ENCODE measurements at regions not wholly inside any gene's neighbourhood (a gene's known extent, or its start where the extent isn't known, plus 50 kb on each side); places are given as distances from the start of the nearest gene placed in this dataset.
"Not testable (repeated sequence)": the region's sequence is repeated elsewhere in the genome, so short reads cannot be mapped to it uniquely, and the experiment has no call there.

DNA sequence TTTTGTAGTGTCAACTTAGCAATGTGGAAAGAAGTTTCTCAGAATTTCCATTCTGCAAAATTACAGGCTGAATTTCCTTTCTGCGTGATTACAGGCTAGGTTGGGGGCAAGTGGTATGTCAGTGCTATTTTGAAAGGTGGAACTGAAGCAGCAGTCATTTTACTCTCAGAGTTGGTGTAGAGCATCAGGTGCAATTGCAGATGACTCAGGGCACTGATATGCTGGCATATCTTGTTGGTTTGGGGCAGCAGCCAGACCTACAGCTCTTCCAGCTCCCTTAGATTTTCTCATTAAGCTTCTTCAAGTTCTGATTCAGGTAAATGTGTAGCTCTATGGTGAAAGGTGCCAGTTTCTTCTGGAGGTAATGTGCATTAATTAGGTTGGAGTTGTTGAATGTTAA is 930.7 kb upstream of the PCDH10 start:
- no peak for DNase-seq (ENCODE audit: low read depth)
- no peak overlapping the region for H3K4me3 ChIP-seq (ENCODE audit: low read length)
- TF ChIP-seq, protein P1, sequence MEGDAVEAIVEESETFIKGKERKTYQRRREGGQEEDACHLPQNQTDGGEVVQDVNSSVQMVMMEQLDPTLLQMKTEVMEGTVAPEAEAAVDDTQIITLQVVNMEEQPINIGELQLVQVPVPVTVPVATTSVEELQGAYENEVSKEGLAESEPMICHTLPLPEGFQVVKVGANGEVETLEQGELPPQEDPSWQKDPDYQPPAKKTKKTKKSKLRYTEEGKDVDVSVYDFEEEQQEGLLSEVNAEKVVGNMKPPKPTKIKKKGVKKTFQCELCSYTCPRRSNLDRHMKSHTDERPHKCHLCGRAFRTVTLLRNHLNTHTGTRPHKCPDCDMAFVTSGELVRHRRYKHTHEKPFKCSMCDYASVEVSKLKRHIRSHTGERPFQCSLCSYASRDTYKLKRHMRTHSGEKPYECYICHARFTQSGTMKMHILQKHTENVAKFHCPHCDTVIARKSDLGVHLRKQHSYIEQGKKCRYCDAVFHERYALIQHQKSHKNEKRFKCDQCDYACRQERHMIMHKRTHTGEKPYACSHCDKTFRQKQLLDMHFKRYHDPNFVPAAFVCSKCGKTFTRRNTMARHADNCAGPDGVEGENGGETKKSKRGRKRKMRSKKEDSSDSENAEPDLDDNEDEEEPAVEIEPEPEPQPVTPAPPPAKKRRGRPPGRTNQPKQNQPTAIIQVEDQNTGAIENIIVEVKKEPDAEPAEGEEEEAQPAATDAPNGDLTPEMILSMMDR (conservative IDR thresholded peaks at IDR 0.05; ENCODE audit: low read depth, low read length) = no peak

DNA sequence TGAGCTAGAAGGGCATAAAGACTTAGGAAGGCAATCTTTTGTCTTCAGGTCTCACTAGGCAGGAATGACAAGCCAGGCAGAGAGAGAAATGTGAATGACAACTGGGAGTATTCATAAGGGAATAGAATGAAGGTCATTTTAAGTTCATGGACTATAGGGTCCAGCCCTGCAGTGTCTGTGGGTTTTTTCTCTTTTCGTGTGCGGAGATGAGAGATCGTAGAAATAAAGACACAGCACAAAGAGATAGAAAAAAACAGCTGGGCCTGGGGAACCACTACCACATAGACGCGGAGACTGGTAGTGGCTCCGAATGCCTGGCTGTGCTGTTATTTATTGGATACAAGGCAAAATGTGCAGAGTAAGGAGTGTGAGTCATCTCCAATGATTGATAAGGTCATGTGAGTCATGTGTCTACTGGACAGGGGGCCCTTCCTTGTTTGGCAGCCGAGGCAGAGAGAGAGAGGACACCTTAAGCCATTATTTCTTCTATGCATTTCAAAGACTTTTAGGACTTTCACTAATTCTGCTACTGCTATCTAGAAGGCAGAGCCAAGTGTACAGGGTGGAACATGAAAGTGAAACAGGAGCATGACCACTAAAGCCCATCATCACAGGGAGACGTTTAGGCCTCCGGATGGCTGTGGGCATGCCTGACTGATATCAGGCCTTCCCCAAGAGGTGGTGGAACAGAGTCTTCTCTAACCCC is 921.8 kb upstream of the PCDH10 start:
- H3K4me3 ChIP-seq (ENCODE audit: low read length) = no peak overlapping the region
- no peak for DNase-seq (ENCODE audit: low read depth)
- TF ChIP-seq, protein P1 (conservative IDR thresholded peaks at IDR 0.05; ENCODE audit: low read depth, low read length) = no peak

DNA sequence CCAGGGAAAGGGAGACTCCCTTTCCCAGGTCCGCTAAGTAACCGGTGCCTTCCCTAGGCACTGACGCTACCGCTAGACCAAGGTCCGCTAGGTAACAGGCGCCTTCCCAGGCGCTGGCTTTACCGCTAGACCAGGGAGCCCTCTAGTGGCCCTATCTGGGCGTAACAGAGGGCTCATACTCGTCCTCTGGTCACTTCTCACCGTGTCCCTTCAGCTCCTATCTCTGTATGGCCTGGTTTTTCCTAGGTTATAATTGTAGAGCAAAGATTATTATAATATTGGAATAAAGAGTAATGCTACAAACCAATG is 921.3 kb upstream of the PCDH10 start:
- not testable (repeated sequence) for DNase-seq (ENCODE audit: low read depth); H3K4me3 ChIP-seq (ENCODE audit: low read length)
- TF ChIP-seq, protein P1 (conservative IDR thresholded peaks at IDR 0.05; ENCODE audit: low read depth, low read length) = peak; percentile 33

DNA sequence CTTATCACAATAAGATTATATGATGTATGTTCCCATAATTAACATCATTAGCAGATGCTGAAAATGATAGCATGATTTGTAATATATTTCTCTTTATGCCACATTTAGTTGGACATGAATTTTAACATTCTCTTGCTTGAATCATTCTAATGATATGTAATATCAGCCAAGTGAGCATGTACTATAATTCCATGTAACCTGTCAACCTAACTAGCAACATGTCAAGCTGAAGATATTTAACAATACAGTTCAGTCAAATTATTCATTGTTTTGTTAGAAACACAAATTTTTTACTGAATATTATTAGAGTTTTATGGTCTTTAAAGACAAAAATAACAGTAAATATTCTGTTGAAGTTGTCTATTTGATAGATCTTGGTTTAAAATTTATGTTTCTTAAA is 920.4 kb upstream of the PCDH10 start:
- TF ChIP-seq, protein P1 (conservative IDR thresholded peaks at IDR 0.05; ENCODE audit: low read depth, low read length) = no peak
- no peak overlapping the region for H3K4me3 ChIP-seq (ENCODE audit: low read length)
- no peak for DNase-seq (ENCODE audit: low read depth)

DNA sequence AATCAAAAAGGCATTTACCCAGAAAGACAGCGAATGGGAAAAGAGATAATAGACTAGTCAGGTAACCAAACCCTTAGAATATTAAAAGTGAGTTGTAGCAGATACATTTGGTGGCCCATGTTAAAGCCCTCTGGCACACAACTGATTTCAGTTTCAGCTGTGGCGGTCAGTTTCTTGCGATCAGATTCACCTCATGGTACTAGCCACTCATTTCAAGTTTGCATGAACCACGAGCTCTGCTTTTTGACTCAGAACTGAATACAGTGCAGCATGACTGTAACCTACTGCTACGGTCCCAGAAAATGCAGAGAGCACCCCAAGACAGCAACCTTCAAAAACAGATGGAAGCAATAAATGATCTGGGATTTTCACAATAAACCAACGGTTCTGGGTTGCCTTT is 919.1 kb upstream of the PCDH10 start:
- no peak for DNase-seq (ENCODE audit: low read depth)
- TF ChIP-seq, protein P1 (conservative IDR thresholded peaks at IDR 0.05; ENCODE audit: low read depth, low read length) = no peak
- H3K4me3 ChIP-seq (ENCODE audit: low read length) = no peak overlapping the region

DNA sequence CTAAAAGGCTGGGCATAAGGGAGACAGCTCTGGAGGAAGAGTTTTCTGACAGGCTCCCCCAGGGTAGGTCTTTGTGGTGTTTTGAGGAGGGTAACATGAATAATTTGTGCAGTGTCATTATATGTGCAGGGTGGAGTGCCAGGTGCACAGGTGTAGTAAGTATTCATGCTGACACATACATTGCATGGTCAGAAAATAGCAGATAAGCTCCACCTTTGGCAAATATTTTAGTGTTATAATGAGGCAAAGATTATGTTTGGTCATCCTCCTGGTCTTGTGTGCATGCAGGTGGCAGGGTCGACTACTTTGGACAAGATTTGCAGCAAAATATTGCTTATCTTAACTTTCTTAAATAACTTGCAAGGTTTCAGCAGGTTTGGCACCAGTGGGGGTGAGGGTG is 910.4 kb upstream of the PCDH10 start:
- no peak overlapping the region for H3K4me3 ChIP-seq (ENCODE audit: low read length)
- TF ChIP-seq, protein P1 (conservative IDR thresholded peaks at IDR 0.05; ENCODE audit: low read depth, low read length) = no peak
- no peak for DNase-seq (ENCODE audit: low read depth)

DNA sequence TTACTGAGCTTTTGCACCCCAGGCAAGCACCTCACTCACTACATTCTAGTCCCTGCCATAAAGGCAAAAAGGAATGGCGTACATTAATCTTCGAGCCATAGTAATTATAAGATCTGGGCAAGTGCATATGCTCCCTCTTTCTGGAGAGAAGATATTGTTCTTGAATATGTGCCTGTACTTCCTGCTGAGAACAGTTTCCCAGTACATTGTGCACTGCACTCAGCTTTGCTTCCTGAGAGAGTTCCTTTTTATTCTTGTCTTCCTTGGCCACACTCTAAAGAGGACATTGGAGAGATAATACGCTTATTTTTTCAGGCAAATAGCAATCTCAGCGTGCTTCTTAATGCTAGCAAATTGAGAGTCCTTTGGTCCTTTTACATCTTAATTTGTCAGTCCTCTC is 909.0 kb upstream of the PCDH10 start:
- TF ChIP-seq, protein P1 (conservative IDR thresholded peaks at IDR 0.05; ENCODE audit: low read depth, low read length) = no peak
- DNase-seq (ENCODE audit: low read depth) = no peak
- H3K4me3 ChIP-seq (ENCODE audit: low read length) = no peak overlapping the region

Measured in retinal pigment epithelial cell (primary cell).